MM.1S (cell line): ENCODE measurements at regions not wholly inside any gene's neighbourhood (a gene's known extent, or its start where the extent isn't known, plus 50 kb on each side); places are given as distances from the start of the nearest gene placed in this dataset.

Experiments
- DNase-seq: peaks from one replicate; pipeline ENCODE4 v3.0.0-alpha.2; 2015
- H2AFZ ChIP-seq: fragments of 300-600 bp; sonication (generic); 2 replicates; pipeline ENCODE4 v1.6.0; 2016; ENCODE audit warnings: antibody characterized with exemption, low read length
- H3F3A ChIP-seq: fragments of 300-600 bp; sonication (generic); 2 replicates; pipeline ENCODE4 v1.6.1; 2016; ENCODE audit warnings: mild to moderate bottlenecking, antibody characterized with exemption, low read length, moderate library complexity, mixed read lengths; ENCODE audit not compliant: insufficient read depth
- H3K27ac ChIP-seq: fragments of 300-600 bp; sonication (generic); 2 replicates; pipeline ENCODE4 v1.5.1; 2016; ENCODE audit warnings: mild to moderate bottlenecking, low read length
- H3K27me3 ChIP-seq: fragments of 300-600 bp; sonication (generic); replicated peaks from 2 replicates; pipeline ENCODE4 v1.6.0; 2016; ENCODE audit warnings: low read length; ENCODE audit not compliant: insufficient read depth
- H3K36me3 ChIP-seq: fragments of 300-600 bp; sonication (generic); replicated peaks from 2 replicates; pipeline ENCODE4 v1.6.1; 2016; ENCODE audit warnings: mild to moderate bottlenecking, low read length, mixed read lengths; ENCODE audit not compliant: insufficient read depth
- H3K4me1 ChIP-seq: fragments of 300-600 bp; sonication (generic); 2 replicates; pipeline ENCODE4 v1.6.1; 2016; ENCODE audit warnings: low read length, mixed read lengths
- H3K4me2 ChIP-seq: fragments of 300-600 bp; sonication (generic); 2 replicates; pipeline ENCODE4 v1.6.0; 2016; ENCODE audit warnings: low read depth, low read length
- H3K4me3 ChIP-seq: fragments of 300-600 bp; sonication (generic); 2 replicates; pipeline ENCODE4 v1.5.1; 2016; ENCODE audit warnings: low read length, mixed read lengths
- H3K79me2 ChIP-seq: fragments of 300-600 bp; sonication (generic); 2 replicates; pipeline ENCODE4 v1.6.1; 2016; ENCODE audit warnings: mixed run types, low read length, mixed read lengths
- H3K9ac ChIP-seq: fragments of 300-600 bp; sonication (generic); 2 replicates; pipeline ENCODE4 v1.6.1; 2016; ENCODE audit warnings: low read length, mixed read lengths
- H3K9me2 ChIP-seq: fragments of 300-600 bp; sonication (generic); replicated peaks from 2 replicates; pipeline ENCODE4 v1.6.1; 2016; ENCODE audit warnings: mild to moderate bottlenecking, low read length, mixed read lengths; ENCODE audit not compliant: insufficient read depth
- H3K9me3 ChIP-seq: fragments of 300-600 bp; sonication (generic); replicated peaks from 2 replicates; pipeline ENCODE4 v1.6.1; 2016; ENCODE audit warnings: mild to moderate bottlenecking, low read length, mixed read lengths; ENCODE audit not compliant: insufficient read depth
- H4K20me1 ChIP-seq: fragments of 300-600 bp; sonication (generic); 2 replicates; pipeline ENCODE4 v1.6.1; 2016; ENCODE audit warnings: mild to moderate bottlenecking, low read length, moderate library complexity, mixed read lengths; ENCODE audit not compliant: insufficient read depth
- CTCF ChIP-seq: fragments of 300-600 bp; sonication (generic); IDR thresholded peaks from 2 replicates; pipeline ENCODE4 v1.5.1; 2016; ENCODE audit warnings: antibody characterized with exemption, low read length, mixed read lengths
- EZH2 ChIP-seq: fragments of 300-600 bp; sonication (generic); optimal IDR thresholded peaks from 2 replicates; pipeline ENCODE3; 2017; ENCODE audit warnings: low read depth, mild to moderate bottlenecking, antibody characterized with exemption, low read length, mixed read lengths
- EZH2phosphoT487 ChIP-seq: fragments of 300-600 bp; sonication (generic); IDR thresholded peaks from 2 replicates; pipeline ENCODE4 v1.6.1; 2018; ENCODE audit warnings: antibody characterized with exemption, low read length

- Histone ChIP-seq H3K27ac (no peak overlapping the region), H3K36me3 (no peaks in the 10 kb centered on the region), H3K4me1 (no peaks in the 10 kb centered on the region), H3K9me2 (no peaks in the 10 kb centered on the region), H4K20me1 (no peaks in the 10 kb centered on the region), H3K4me2 (no peak overlapping the region), H3F3A (no peaks in the 10 kb centered on the region), H3K4me3 (no peak overlapping the region), H3K27me3 (no peaks in the 10 kb centered on the region), H3K9ac (no peak overlapping the region), H3K9me3 (no peaks in the 10 kb centered on the region), H3K79me2 (no peaks in the 10 kb centered on the region), H2AFZ (no peak overlapping the region)
- TF ChIP-seq EZH2phosphoT487 (no peak), CTCF (no peak), EZH2 (no peak)
- DNase-seq = no peak
Measured at GRCh38 chr5:124592891-124593290, 153.5 kb downstream of the ZNF608 start.

- no peaks in the 10 kb centered on the region for H3K79me2 ChIP-seq
Measured at GRCh38 chr5:124591583-124591982, 154.9 kb downstream of the ZNF608 start.

GRCh38 chr5:124590686-124591085 is 155.8 kb downstream of the ZNF608 start:
- Histone ChIP-seq H3K27me3 (no peaks in the 10 kb centered on the region), H3K9me2 (no peaks in the 10 kb centered on the region), H4K20me1 (no peaks in the 10 kb centered on the region), H3K9me3 (no peaks in the 10 kb centered on the region), H3K27ac (no peak overlapping the region), H3K79me2 (no peaks in the 10 kb centered on the region), H3K4me1 (no peaks in the 10 kb centered on the region), H3K4me3 (no peak overlapping the region), H3K9ac (no peak overlapping the region), H3F3A (no peaks in the 10 kb centered on the region), H2AFZ (no peak overlapping the region), H3K4me2 (no peak overlapping the region), H3K36me3 (no peaks in the 10 kb centered on the region)
- TF ChIP-seq EZH2 (no peak), CTCF (no peak), EZH2phosphoT487 (no peak)
- no peak for DNase-seq

More at GRCh38 chr5:124591583-124591982, 154.9 kb downstream of the ZNF608 start:
- H3K9me2 ChIP-seq = no peaks in the 10 kb centered on the region
- no peaks in the 10 kb centered on the region for H3K27me3 ChIP-seq
- DNase-seq = no peak
- no peaks in the 10 kb centered on the region for H3K9me3 ChIP-seq
- H3K9ac ChIP-seq = no peak overlapping the region
- no peaks in the 10 kb centered on the region for H4K20me1 ChIP-seq
- H3K4me2 ChIP-seq = no peak overlapping the region
- H3K27ac ChIP-seq = no peak overlapping the region
- no peaks in the 10 kb centered on the region for H3K36me3 ChIP-seq
- TF ChIP-seq EZH2 = no peak
- TF ChIP-seq CTCF = no peak
- H3F3A ChIP-seq = no peaks in the 10 kb centered on the region
- H3K4me1 ChIP-seq = no peaks in the 10 kb centered on the region
- no peak overlapping the region for H2AFZ ChIP-seq
- H3K4me3 ChIP-seq = no peak overlapping the region
